Thymus (tissue), 11 donors: ENCODE measurements at regions not wholly inside any gene's neighbourhood (a gene's known extent, or its start where the extent isn't known, plus 50 kb on each side); places are given as distances from the start of the nearest gene placed in this dataset.
A peak's percentile ranks its signal among the peaks of the same experiment; 100 is the strongest.
"Not testable (repeated sequence)": the region's sequence is repeated elsewhere in the genome, so short reads cannot be mapped to it uniquely, and the experiment has no call there.

ENCODE experiments used
- DNase-seq, 9 donors: peaks; one replicate each; pipeline ENCODE4 v3.0.0-alpha.2; 2013; ENCODE audit warnings: low spot score in 9 of 9, low read depth in 6 of 9, missing footprints in 1 of 9
- H3K27ac ChIP-seq, 2 donors: one replicate each; pipeline ENCODE4 v1.5.1; 2013; ENCODE audit warnings: control low read depth in 1 of 2, low read depth in 1 of 2, low read length in 1 of 2, mild to moderate bottlenecking in 1 of 2, moderate library complexity in 1 of 2
- H3K27me3 ChIP-seq, 2 donors: one replicate each; pipeline ENCODE4 v1.5.1; 2013; ENCODE audit warnings: low read length in 1 of 2; ENCODE audit not compliant: control insufficient read depth in 2 of 2, insufficient read depth in 1 of 2
- H3K36me3 ChIP-seq, 2 donors: one replicate each; pipeline ENCODE4 v1.5.1; 2013; ENCODE audit warnings: low read length in 1 of 2, mild to moderate bottlenecking in 1 of 2, moderate library complexity in 1 of 2; ENCODE audit not compliant: control insufficient read depth in 2 of 2, insufficient read depth in 2 of 2
- H3K4me1 ChIP-seq, 2 donors: one replicate each; pipeline ENCODE4 v1.5.1; 2013; ENCODE audit warnings: low read length in 2 of 2; ENCODE audit not compliant: control insufficient read depth in 2 of 2, insufficient read depth in 2 of 2
- H3K4me3 ChIP-seq, 2 donors: one replicate each; pipeline ENCODE4 v1.5.1; 2013; ENCODE audit warnings: low read length in 2 of 2, control low read depth in 1 of 2, mild to moderate bottlenecking in 1 of 2
- H3K9me3 ChIP-seq, 2 donors: one replicate each; pipeline ENCODE4 v1.5.1; 2013; ENCODE audit warnings: low read length in 1 of 2, mild to moderate bottlenecking in 1 of 2; ENCODE audit not compliant: control insufficient read depth in 2 of 2, insufficient read depth in 1 of 2
- whole genome bisulfite sequencing: extraction: QIAGEN DNeasy Blood & Tissue Kit; methylation state at CpG from one replicate; pipeline ENCODE4 v1.1.7; 2013; 5-methylcytosine and 5-hydroxymethylcytosine counted together
- donor health status: healthy.

GRCh38 chr6:22208026-22208425, 88.8 kb downstream of the PRL start:
- Histone ChIP-seq H3K4me3 (no peak overlapping the region), H3K9me3 (no peaks in the 10 kb centered on the region), H3K27ac (no peak overlapping the region), H3K27me3 (no peaks in the 10 kb centered on the region), H3K4me1 (no peaks in the 10 kb centered on the region), H3K36me3 (no peaks in the 10 kb centered on the region)
- 97% methylated on average over 1 of the region's 1 CpG for WGBS
- no peak for DNase-seq

DNA sequence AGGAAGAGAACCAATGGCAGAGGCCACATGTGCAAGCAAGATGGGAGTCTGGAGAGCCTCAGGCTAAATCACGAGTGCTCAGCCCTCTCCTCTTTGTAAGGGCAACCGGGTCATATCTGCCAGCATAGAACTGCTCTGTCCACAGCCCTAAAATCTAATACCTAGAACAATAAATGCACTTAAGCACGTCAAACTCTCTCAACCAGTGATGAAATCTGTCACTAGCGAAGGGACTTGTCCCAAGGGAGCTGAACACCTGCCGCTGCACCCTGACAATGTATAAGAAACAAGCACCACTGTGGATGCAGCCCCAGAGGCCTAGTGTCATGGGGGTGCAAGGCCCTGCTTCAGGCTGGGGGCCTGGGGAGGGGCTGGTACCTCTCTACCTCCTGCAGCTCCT, 82.5 kb downstream of the PRL start:
- no peaks in the 10 kb centered on the region for H3K27me3 ChIP-seq
- no peak overlapping the region for H3K4me3 ChIP-seq
- H3K27ac ChIP-seq = no peak overlapping the region
- WGBS = 78% methylated on average over 5 of the region's 5 CpGs
- H3K4me1 ChIP-seq = no peaks in the 10 kb centered on the region
- DNase-seq = no peak
- H3K9me3 ChIP-seq = no peaks in the 10 kb centered on the region
- H3K36me3 ChIP-seq = no peaks in the 10 kb centered on the region

DNA sequence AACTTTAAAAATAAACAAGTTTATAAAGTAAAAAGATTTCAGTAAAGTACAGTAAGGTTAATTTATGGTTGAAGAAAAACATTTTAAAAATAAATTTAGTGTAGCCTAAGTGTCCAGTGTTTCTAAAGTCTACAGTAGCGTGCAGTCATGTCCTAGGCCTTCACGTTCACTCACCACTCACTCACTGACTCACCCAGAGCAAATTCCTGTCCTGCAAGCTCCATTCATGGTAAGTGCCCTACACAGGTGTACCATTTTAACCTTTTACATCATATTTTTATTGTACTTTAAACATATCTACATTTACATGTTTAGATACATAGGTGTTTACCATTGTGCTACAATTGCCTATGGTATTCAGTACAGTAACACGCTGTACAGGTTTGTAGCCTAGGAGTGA, 81.4 kb downstream of the PRL start:
- not testable (repeated sequence) for H3K27me3 ChIP-seq, H3K4me1 ChIP-seq, DNase-seq, H3K4me3 ChIP-seq, H3K9me3 ChIP-seq, H3K27ac ChIP-seq, H3K36me3 ChIP-seq
- WGBS = 98% methylated on average over 3 of the region's 3 CpGs

DNA sequence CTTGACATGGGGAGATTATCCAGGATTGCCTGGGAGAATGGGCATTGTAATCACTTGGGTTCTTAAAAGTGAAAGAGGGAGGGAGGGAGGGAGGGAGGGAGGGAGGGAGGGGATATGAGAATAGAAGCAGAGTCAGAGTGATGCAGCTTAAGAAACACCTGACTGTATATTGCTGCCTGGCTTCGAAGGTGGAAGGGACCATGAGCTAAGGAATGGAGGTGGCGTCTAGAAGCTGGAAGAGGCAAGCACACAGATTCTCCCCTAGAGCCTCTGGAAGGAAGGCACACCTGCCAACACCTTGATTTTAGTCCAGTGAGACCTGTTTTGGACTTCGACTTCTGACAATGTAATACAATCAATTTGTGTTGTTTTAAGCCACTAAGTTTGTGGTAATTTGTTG, 78.4 kb downstream of the PRL start:
- no peaks in the 10 kb centered on the region for H3K27me3 ChIP-seq
- H3K4me1 ChIP-seq = no peaks in the 10 kb centered on the region
- H3K27ac ChIP-seq = no peak overlapping the region
- WGBS = 98% methylated on average over 3 of the region's 3 CpGs
- H3K9me3 ChIP-seq = no peaks in the 10 kb centered on the region
- no peak for DNase-seq
- H3K4me3 ChIP-seq = no peak overlapping the region
- H3K36me3 ChIP-seq = no peaks in the 10 kb centered on the region

DNA sequence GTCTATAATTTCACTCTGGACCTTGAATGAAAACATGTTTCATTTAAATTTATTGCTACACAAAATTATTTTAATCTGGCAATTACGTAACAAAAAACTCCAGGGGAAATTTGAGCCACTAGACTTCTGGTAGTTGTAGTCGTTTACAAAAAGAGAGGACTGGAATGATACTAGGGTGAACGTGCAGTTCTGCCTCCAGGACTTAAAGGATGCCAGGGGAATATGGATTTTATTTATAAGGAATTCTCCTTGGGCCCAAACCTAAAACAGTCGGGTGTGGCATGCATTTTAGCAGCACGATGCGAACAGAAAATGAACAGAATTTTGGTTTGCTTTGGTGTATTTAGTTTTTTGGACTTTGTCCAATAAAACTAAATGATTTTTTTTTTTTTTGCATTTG, 76.9 kb downstream of the PRL start:
- Histone ChIP-seq H3K27me3 (no peaks in the 10 kb centered on the region), H3K4me1 (no peaks in the 10 kb centered on the region), H3K4me3 (no peak overlapping the region), H3K9me3 (no peaks in the 10 kb centered on the region), H3K27ac (no peak overlapping the region), H3K36me3 (no peaks in the 10 kb centered on the region)
- 92% methylated on average over 6 of the region's 6 CpGs for WGBS
- no peak for DNase-seq

- Histone ChIP-seq H3K27me3 (no peaks in the 10 kb centered on the region), H3K4me1 (no peaks in the 10 kb centered on the region), H3K36me3 (no peaks in the 10 kb centered on the region), H3K9me3 (no peaks in the 10 kb centered on the region), H3K4me3 (no peak overlapping the region), H3K27ac (no peak overlapping the region)
- no peak for DNase-seq
- WGBS = 92% methylated on average over 4 of the region's 4 CpGs
These were observed 75.6 kb downstream of the PRL start for GRCh38 chr6:22221211-22221610.

DNA sequence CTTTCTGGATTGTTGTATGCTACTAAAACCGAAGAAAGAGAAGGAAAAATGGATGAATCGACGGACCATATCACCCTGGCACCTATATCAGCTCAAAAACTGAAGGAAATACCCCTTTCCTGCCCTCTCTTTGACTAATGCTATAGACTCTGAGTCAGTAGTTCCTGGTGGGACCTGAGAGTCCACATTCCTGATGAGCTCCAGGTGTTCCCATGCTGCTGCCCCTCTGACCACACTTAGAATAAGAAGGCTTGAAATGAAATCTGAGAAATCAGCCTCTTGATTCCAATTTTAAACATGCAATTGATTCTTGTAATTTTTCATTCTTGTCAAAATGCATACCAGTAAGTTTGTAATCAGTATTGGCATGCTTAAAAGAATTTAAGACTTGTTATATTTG, 75.2 kb downstream of the PRL start:
- H3K9me3 ChIP-seq = no peaks in the 10 kb centered on the region
- DNase-seq = no peak
- no peaks in the 10 kb centered on the region for H3K36me3 ChIP-seq
- no peak overlapping the region for H3K27ac ChIP-seq
- no peaks in the 10 kb centered on the region for H3K4me1 ChIP-seq
- no peaks in the 10 kb centered on the region for H3K27me3 ChIP-seq
- 95% methylated on average over 3 of the region's 3 CpGs for WGBS
- no peak overlapping the region for H3K4me3 ChIP-seq

GRCh38 chr6:22222469-22222868, 74.4 kb downstream of the PRL start:
- Histone ChIP-seq H3K36me3 (no peaks in the 10 kb centered on the region), H3K27ac (no peak overlapping the region), H3K4me3 (no peak overlapping the region), H3K27me3 (no peaks in the 10 kb centered on the region), H3K9me3 (no peaks in the 10 kb centered on the region), H3K4me1 (no peaks in the 10 kb centered on the region)
- WGBS = 97% methylated on average over 6 of the region's 6 CpGs
- no peak for DNase-seq

GRCh38 chr6:22227824-22228610, 68.8 kb downstream of the PRL start:
- DNase-seq = peak in 2 of 9 donors; percentile 18 to 38
- Histone ChIP-seq H3K36me3 (no peaks in the 10 kb centered on the region), H3K4me1 (peaks cover 2 to 6% of the 10 kb centered on the region in 2 donors), H3K27me3 (no peaks in the 10 kb centered on the region), H3K27ac (no peak overlapping the region), H3K9me3 (no peaks in the 10 kb centered on the region), H3K4me3 (no peak overlapping the region)
- 83% methylated on average over 2 of the region's 2 CpGs for WGBS
